B cell (primary cell): ENCODE measurements at regions not wholly inside any gene's neighbourhood (a gene's known extent, or its start where the extent isn't known, plus 50 kb on each side); places are given as distances from the start of the nearest gene placed in this dataset.
"Not testable (repeated sequence)": the region's sequence is repeated elsewhere in the genome, so short reads cannot be mapped to it uniquely, and the experiment has no call there.

ENCODE experiments used
- ATAC-seq: fragments of 200-7000 bp; cut with Tn5 transposase; one replicate; pipeline ENCODE4 v1.10.0; 2021; ENCODE audit warnings: low read depth, mild to moderate bottlenecking, moderate number of reproducible peaks, moderate library complexity
- CTCF ChIA-PET: fragments of 350-600 bp; sonication (Branson Sonifier 250); formaldehyde crosslinking; loops from one replicate; lab custom pipeline; 2021; ENCODE audit warnings: antibody characterized with exemption, inconsistent platforms; lab: Charles Lee
- POLR2A ChIA-PET: fragments of 350-600 bp; sonication (Branson Sonifier 250); formaldehyde crosslinking; loops from one replicate; lab custom pipeline; 2021; ENCODE audit warnings: antibody characterized with exemption; lab: Charles Lee
- DNase-seq: peaks from one replicate; pipeline ENCODE4 v3.0.0; 2013
- H2AFZ ChIP-seq: 2 replicates; pipeline ENCODE4 v1.6.1; 2012; ENCODE audit warnings: mild to moderate bottlenecking, low read depth, low read length; ENCODE audit not compliant: insufficient read depth, poor library complexity, severe bottlenecking
- H3K27ac ChIP-seq, 2 donors: 1 replicate in 1 of 2; 2 replicates in 1 of 2; pipeline ENCODE4 v1.5.1; 2012 to 2013; ENCODE audit warnings: low read length in 2 of 2, mild to moderate bottlenecking in 2 of 2, moderate library complexity in 1 of 2
- H3K27me3 ChIP-seq, 4 experiments: fragments of 200-600 bp in 1 of 4; sonication (generic) in 1 of 4; replicated peaks in 1 of 4; 1 replicate in 2 of 4; 2 replicates in 2 of 4; pipeline versions ENCODE4 v1.6.1 to v1.7.0; 2013 to 2016; ENCODE audit warnings: low read length in 3 of 4, mild to moderate bottlenecking in 2 of 4, mixed read lengths in 1 of 4, moderate library complexity in 1 of 4; ENCODE audit not compliant: insufficient read depth in 4 of 4, control insufficient read depth in 3 of 4; ENCODE audit errors: control extremely low read depth in 1 of 4
- H3K36me3 ChIP-seq, 2 experiments: replicated peaks in 1 of 2; 1 replicate in 1 of 2; 2 replicates in 1 of 2; pipeline versions ENCODE4 v1.6.1 to v1.7.1; 2013; ENCODE audit warnings: low read length in 1 of 2; ENCODE audit not compliant: insufficient read depth in 2 of 2, control insufficient read depth in 1 of 2; ENCODE audit errors: control extremely low read depth in 1 of 2, extremely low read depth in 1 of 2
- H3K4me1 ChIP-seq, 2 donors: fragments of 200-600 bp in 1 of 2; sonication (generic) in 1 of 2; 1 replicate in 1 of 2; 2 replicates in 1 of 2; pipeline versions ENCODE4 v1.5.1 to v1.6.1; 2013 to 2017; ENCODE audit warnings: low read length in 2 of 2; ENCODE audit not compliant: control insufficient read depth in 2 of 2, insufficient read depth in 2 of 2
- H3K4me2 ChIP-seq: replicated peaks from 2 replicates; pipeline ENCODE3; 2012; ENCODE audit warnings: mild to moderate bottlenecking, low read depth, low read length; ENCODE audit not compliant: poor library complexity, severe bottlenecking
- H3K4me3 ChIP-seq, 5 experiments: fragments of 200-600 bp in 1 of 5; sonication (generic) in 1 of 5; 1 replicate in 3 of 5; 2 replicates in 2 of 5; pipeline versions ENCODE4 v1.5.1 to v1.7.0; 2011 to 2016; ENCODE audit warnings: low read length in 4 of 5, mild to moderate bottlenecking in 4 of 5, low read depth in 2 of 5, control low read depth in 1 of 5, moderate library complexity in 1 of 5; ENCODE audit not compliant: insufficient read depth in 1 of 5; ENCODE audit errors: control extremely low read depth in 1 of 5, extremely low read depth in 1 of 5
- H3K79me2 ChIP-seq: fragments of 200-600 bp; sonication (generic); one replicate; pipeline ENCODE4 v1.6.0; 2016; ENCODE audit warnings: low read length; ENCODE audit not compliant: control insufficient read depth, insufficient read depth
- H3K9ac ChIP-seq: fragments of 200-600 bp; sonication (generic); 2 replicates; pipeline ENCODE4 v1.6.1; 2017; ENCODE audit warnings: mild to moderate bottlenecking, low read length, moderate library complexity
- H3K9me3 ChIP-seq, 3 donors: one replicate each; pipeline versions ENCODE4 v1.6.1 to v1.7.1; 2013; ENCODE audit warnings: low read length in 2 of 3; ENCODE audit not compliant: control insufficient read depth in 2 of 3, insufficient read depth in 1 of 3; ENCODE audit errors: control extremely low read depth in 1 of 3
- H4K20me1 ChIP-seq: 2 replicates; pipeline ENCODE4 v1.6.0; 2012; ENCODE audit warnings: mild to moderate bottlenecking, low read length; ENCODE audit not compliant: insufficient read depth, control insufficient read depth, poor library complexity, severe bottlenecking
- H3K27ac Mint-ChIP-seq: one replicate; pipeline ENCODE4 v1.8.0; 2021; ENCODE audit warnings: mixed read lengths
- H3K27me3 Mint-ChIP-seq: one replicate; pipeline ENCODE4 v1.8.0; 2021; ENCODE audit warnings: mixed read lengths
- H3K4me1 Mint-ChIP-seq: one replicate; pipeline ENCODE4 v1.8.0; 2021; ENCODE audit warnings: mixed read lengths
- H3K4me3 Mint-ChIP-seq: one replicate; pipeline ENCODE4 v1.8.0; 2021; ENCODE audit warnings: mixed read lengths
- H3K9me3 Mint-ChIP-seq: one replicate; pipeline ENCODE4 v1.8.0; 2022; ENCODE audit warnings: mixed read lengths; ENCODE audit not compliant: insufficient read depth
- whole genome bisulfite sequencing: methylation state at CpG from one replicate; pipeline ENCODE4 v1.1.5; 2013; ENCODE audit warnings: missing lambda C conversion rate; ENCODE audit not compliant: insufficient coverage; 5-methylcytosine and 5-hydroxymethylcytosine counted together
- intact Hi-C: fragments of 100-400 bp; cut with micrococcal nuclease; formaldehyde crosslinking; loops from one replicate; pipeline ENCODE4 v1.10.0; 2022

GRCh38 chr21:6060054-6060681 is 4461.2 kb upstream of the TPTE start:
- H3K4me2 ChIP-seq, H3K27me3 ChIP-seq, DNase-seq, H3K4me1 ChIP-seq, intact Hi-C loops, H3K27ac Mint-ChIP-seq, CTCF ChIA-PET, H3K9me3 ChIP-seq, ATAC-seq, H3K36me3 ChIP-seq, H3K27ac ChIP-seq, H3K79me2 ChIP-seq, H3K27me3 Mint-ChIP-seq, H3K4me1 Mint-ChIP-seq, H2AFZ ChIP-seq, H3K9me3 Mint-ChIP-seq, H3K9ac ChIP-seq, H3K4me3 Mint-ChIP-seq, H4K20me1 ChIP-seq, H3K4me3 ChIP-seq, POLR2A ChIA-PET: not testable (repeated sequence)
- WGBS: no CpG with 5 or more reads among the region's 21 CpGs

- H3K9me3 ChIP-seq, H3K9me3 Mint-ChIP-seq, ATAC-seq, POLR2A ChIA-PET, DNase-seq, H2AFZ ChIP-seq, H4K20me1 ChIP-seq, H3K27me3 Mint-ChIP-seq, CTCF ChIA-PET, H3K4me3 ChIP-seq, H3K4me3 Mint-ChIP-seq, H3K27ac ChIP-seq, H3K27ac Mint-ChIP-seq, H3K79me2 ChIP-seq, H3K36me3 ChIP-seq, H3K4me1 Mint-ChIP-seq, H3K4me2 ChIP-seq, intact Hi-C loops, H3K9ac ChIP-seq, H3K27me3 ChIP-seq, H3K4me1 ChIP-seq: not testable (repeated sequence)
- WGBS: no CpG with 5 or more reads among the region's 17 CpGs
These were observed 4454.9 kb upstream of the TPTE start for GRCh38 chr21:6066320-6066985.

- no CpG with 5 or more reads among the region's 31 CpGs for WGBS
- H3K27ac ChIP-seq, intact Hi-C loops: not testable (repeated sequence)
These were observed 4453.1 kb upstream of the TPTE start for GRCh38 chr21:6068098-6068831.

GRCh38 chr21:6070213-6070612 is 4451.2 kb upstream of the TPTE start:
- H3K27me3 Mint-ChIP-seq, H3K4me3 ChIP-seq, H3K36me3 ChIP-seq, H3K27ac ChIP-seq, H3K4me1 ChIP-seq, H3K27me3 ChIP-seq, H3K27ac Mint-ChIP-seq, H3K4me1 Mint-ChIP-seq, intact Hi-C loops, H3K4me3 Mint-ChIP-seq, H3K9ac ChIP-seq, ATAC-seq, POLR2A ChIA-PET, H3K4me2 ChIP-seq, CTCF ChIA-PET, H4K20me1 ChIP-seq, H2AFZ ChIP-seq, DNase-seq, H3K79me2 ChIP-seq, H3K9me3 Mint-ChIP-seq, H3K9me3 ChIP-seq: not testable (repeated sequence)
- WGBS: 95% methylated on average over 2 of the region's 2 CpGs

More at GRCh38 chr21:6068098-6068831, 4453.1 kb upstream of the TPTE start:
- CTCF ChIA-PET, H3K4me1 ChIP-seq, H3K27ac Mint-ChIP-seq, H3K9ac ChIP-seq, H3K27me3 ChIP-seq, H3K9me3 ChIP-seq, DNase-seq, H3K9me3 Mint-ChIP-seq, ATAC-seq, H3K4me2 ChIP-seq, H3K27me3 Mint-ChIP-seq, H2AFZ ChIP-seq, H3K4me1 Mint-ChIP-seq, H3K79me2 ChIP-seq, H4K20me1 ChIP-seq, H3K4me3 Mint-ChIP-seq, H3K4me3 ChIP-seq, POLR2A ChIA-PET, H3K36me3 ChIP-seq: not testable (repeated sequence)
